HCT116 (cell line): ENCODE measurements at regions not wholly inside any gene's neighbourhood (a gene's known extent, or its start where the extent isn't known, plus 50 kb on each side); places are given as distances from the start of the nearest gene placed in this dataset.

Experiments used
- ATAC-seq: fragments of 200-7000 bp; cut with Tn5 transposase; 2 replicates; pipeline ENCODE4 v1.9.1; 2020; ENCODE audit warnings: mild to moderate bottlenecking, moderate library complexity
- BruUV-seq: library from RNA; stranded (reverse); fragments of 400-500 nt; replicated peaks from 2 replicates; lab custom pipeline; 2021; lab: Mats Ljungman, UMichigan
- CTCF ChIA-PET: fragments of 300-600 bp; sonication (Branson Sonifier 250); formaldehyde crosslinking; loops from one replicate; lab custom pipeline; 2021; ENCODE audit warnings: antibody characterized with exemption; lab: Charles Lee
- POLR2A ChIA-PET: fragments of 300-600, 350-600 bp; sonication (Branson Sonifier 250); formaldehyde crosslinking; loops from one replicate; lab custom pipeline; 2021; ENCODE audit warnings: antibody characterized with exemption; lab: Charles Lee
- RAD21 ChIA-PET, 2 experiments: fragments of 300-600 bp; sonication (Branson Sonifier 250); formaldehyde crosslinking; loops; one replicate each; lab custom pipeline; 2023; ENCODE audit warnings: low total read pairs in 2 of 2; ENCODE audit not compliant: uncharacterized antibody in 2 of 2, unreplicated experiment in 2 of 2, low non-redundant PET in 1 of 2; lab: Charles Lee
- DNase-seq: peaks from one replicate; pipeline ENCODE4 v3.0.0-alpha.2; 2010; ENCODE audit warnings: low read depth, low spot score
- H2AFZ ChIP-seq: fragments of 200-600 bp; shearing (Covaris generic), sonication (generic); 2 replicates; pipeline ENCODE4 v1.6.1; 2017; ENCODE audit warnings: low read depth, mixed run types, mixed read lengths, antibody characterized with exemption, low read length; ENCODE audit not compliant: poor library complexity, severe bottlenecking
- H3K27ac ChIP-seq: 2 replicates; pipeline ENCODE4 v1.5.1; 2012; ENCODE audit warnings: low read depth, low read length
- H3K27me3 ChIP-seq: fragments of 200-600 bp; sonication (generic); 2 replicates; pipeline ENCODE4 v1.6.1; 2016; ENCODE audit warnings: mixed run types, low read length, mixed read lengths; ENCODE audit not compliant: insufficient read depth
- H3K36me3 ChIP-seq, 2 experiments: fragments of 200-500 bp in 1 of 2; fragments of 200-600 bp in 1 of 2; sonication (Bioruptor generic) in 1 of 2; sonication (generic) in 1 of 2; 2 replicates each; pipeline versions ENCODE4 v1.5.1 to v1.6.1; 2014 to 2016; ENCODE audit warnings: low read length in 2 of 2, inconsistent platforms in 1 of 2, mixed read lengths in 1 of 2, mixed run types in 1 of 2; ENCODE audit not compliant: insufficient read depth in 2 of 2, control insufficient read depth in 1 of 2
- H3K4me1 ChIP-seq, 2 experiments: fragments of 200-600 bp in 1 of 2; sonication (generic) in 1 of 2; 2 replicates each; pipeline versions ENCODE4 v1.5.1 to v1.6.1; 2012 to 2017; ENCODE audit warnings: low read length in 2 of 2, inconsistent platforms in 1 of 2, mild to moderate bottlenecking in 1 of 2, mixed read lengths in 1 of 2, mixed run types in 1 of 2, moderate library complexity in 1 of 2; ENCODE audit not compliant: insufficient read depth in 2 of 2, control insufficient read depth in 1 of 2
- H3K4me2 ChIP-seq: fragments of 200-600 bp; sonication (generic); 2 replicates; pipeline ENCODE4 v1.6.1; 2017; ENCODE audit warnings: mixed run types, low read length, mixed read lengths
- H3K4me3 ChIP-seq, 2 experiments: fragments of 200-600 bp in 1 of 2; sonication (generic) in 1 of 2; replicated peaks in 1 of 2; 2 replicates each; pipeline ENCODE4 v1.5.1; 2011 to 2016; ENCODE audit warnings: low read length in 2 of 2, control low read depth in 1 of 2, low read depth in 1 of 2, mild to moderate bottlenecking in 1 of 2, mixed read lengths in 1 of 2, mixed run types in 1 of 2
- H3K79me2 ChIP-seq: fragments of 200-600 bp; sonication (generic); 2 replicates; pipeline ENCODE4 v1.6.1; 2017; ENCODE audit warnings: mild to moderate bottlenecking, mixed run types, low read length, moderate library complexity, mixed read lengths; ENCODE audit not compliant: insufficient read depth
- H3K9ac ChIP-seq: fragments of 200-600 bp; sonication (generic); 2 replicates; pipeline ENCODE4 v1.6.1; 2016; ENCODE audit warnings: low read length, mixed read lengths
- H3K9me2 ChIP-seq: fragments of 200-600 bp; sonication (generic), shearing (Covaris generic); 2 replicates; pipeline ENCODE4 v1.6.1; 2017; ENCODE audit warnings: mixed run types, mild to moderate bottlenecking, moderate library complexity; ENCODE audit not compliant: insufficient read depth
- H3K9me3 ChIP-seq, 2 experiments: fragments of 200-500 bp in 1 of 2; fragments of 200-600 bp in 1 of 2; sonication (Bioruptor generic) in 1 of 2; sonication (generic) in 1 of 2; 2 replicates each; pipeline ENCODE4 v1.6.1; 2014 to 2017; ENCODE audit warnings: low read length in 2 of 2, mixed read lengths in 2 of 2, inconsistent platforms in 1 of 2, low read depth in 1 of 2, mild to moderate bottlenecking in 1 of 2, mixed run types in 1 of 2, moderate library complexity in 1 of 2; ENCODE audit not compliant: control insufficient read depth in 1 of 2, insufficient read depth in 1 of 2
- H4K20me1 ChIP-seq: fragments of 200-600 bp; sonication (generic), shearing (Covaris generic); 2 replicates; pipeline ENCODE4 v1.6.1; 2017; ENCODE audit warnings: mixed run types, mild to moderate bottlenecking, moderate library complexity; ENCODE audit not compliant: insufficient read depth
- ATF3 ChIP-seq: IDR thresholded peaks from 2 replicates; pipeline ENCODE4 v1.6.1; 2012
- CEBPB ChIP-seq: IDR thresholded peaks from 2 replicates; pipeline ENCODE4 v1.6.1; 2012; ENCODE audit warnings: low read depth
- EZH2 ChIP-seq: fragments of 200-600 bp; sonication (generic); IDR thresholded peaks from 2 replicates; pipeline ENCODE4 v1.6.1; 2017; ENCODE audit warnings: antibody characterized with exemption, mixed run types
- EZH2phosphoT487 ChIP-seq: fragments of 200-600 bp; IDR thresholded peaks from 2 replicates; pipeline ENCODE4 v1.6.1; 2018; ENCODE audit warnings: antibody characterized with exemption, borderline replicate concordance
- FOSL1 ChIP-seq: IDR thresholded peaks from 2 replicates; pipeline ENCODE4 v1.6.1; 2012; ENCODE audit warnings: low read depth
- JUND ChIP-seq: IDR thresholded peaks from 2 replicates; pipeline ENCODE4 v1.6.1; 2012
- POLR2A ChIP-seq: IDR thresholded peaks from 2 replicates; pipeline ENCODE4 v1.7.0; 2011; ENCODE audit warnings: borderline replicate concordance; ENCODE audit not compliant: insufficient read depth, insufficient read length; ENCODE audit errors: extremely low read depth
- POLR2AphosphoS5 ChIP-seq: IDR thresholded peaks from 2 replicates; pipeline ENCODE4 v1.6.1; 2011; ENCODE audit warnings: mild to moderate bottlenecking, low read depth, low read length, moderate library complexity
- SIN3A ChIP-seq: IDR thresholded peaks from 2 replicates; pipeline ENCODE4 v1.6.1; 2012; ENCODE audit warnings: low read depth
- SP1 ChIP-seq: IDR thresholded peaks from 2 replicates; pipeline ENCODE4 v1.6.1; 2012; ENCODE audit warnings: low read depth
- SRF ChIP-seq: IDR thresholded peaks from 2 replicates; pipeline ENCODE4 v1.6.1; 2012; ENCODE audit warnings: low read depth
- TCF7L2 ChIP-seq: IDR thresholded peaks from 2 replicates; pipeline ENCODE4 v1.7.0; 2011; ENCODE audit warnings: borderline replicate concordance, inconsistent platforms; ENCODE audit not compliant: insufficient read depth, insufficient read length; ENCODE audit errors: extremely low read depth
- YY1 ChIP-seq: IDR thresholded peaks from 2 replicates; pipeline ENCODE4 v1.6.1; 2011; ENCODE audit warnings: low read length, low read depth, moderate library complexity, mild to moderate bottlenecking; ENCODE audit not compliant: insufficient replicate concordance; ENCODE audit errors: extremely low read depth
- ZFX ChIP-seq: fragments of 450-650 bp; IDR thresholded peaks from 2 replicates; pipeline ENCODE4 v1.6.1; 2017
- ZNF274 ChIP-seq: fragments of 200-500 bp; sonication (Bioruptor generic); IDR thresholded peaks from 2 replicates; pipeline ENCODE4 v1.6.1; 2014; ENCODE audit warnings: mild to moderate bottlenecking, low read depth, low read length, inconsistent platforms
- intact Hi-C: fragments of 100-400 bp; cut with micrococcal nuclease; formaldehyde crosslinking; loops from 2 replicates; pipeline ENCODE4 v1.10.0; 2022
- TF ChIP-seq, protein P1 (sequence below): IDR thresholded peaks from 2 replicates; pipeline ENCODE4 v1.6.1; 2012; ENCODE audit warnings: low read depth
- TF ChIP-seq, protein P2 (sequence below): IDR thresholded peaks from 2 replicates; pipeline ENCODE4 v1.6.1; 2012
- TF ChIP-seq, protein P3 (sequence below), 3 experiments: fragments of 200-600 bp in 1 of 3; sonication (generic) in 1 of 3; IDR thresholded peaks in 2 of 3; conservative IDR thresholded peaks in 1 of 3; 2 replicates each; pipeline ENCODE4 v1.5.1; 2012 to 2017; ENCODE audit warnings: low read depth in 2 of 3, low read length in 2 of 3, antibody characterized with exemption in 1 of 3, borderline replicate concordance in 1 of 3, control low read depth in 1 of 3, mild to moderate bottlenecking in 1 of 3, mixed read lengths in 1 of 3, mixed run types in 1 of 3, moderate library complexity in 1 of 3; ENCODE audit not compliant: insufficient read depth in 1 of 3
- TF ChIP-seq, protein P4 (sequence below): IDR thresholded peaks from 2 replicates; pipeline ENCODE4 v1.6.1; 2011; ENCODE audit warnings: mild to moderate bottlenecking, low read length, moderate library complexity; ENCODE audit not compliant: insufficient replicate concordance; ENCODE audit errors: extremely low read depth

GRCh38 chrX:122667667-122668066, 516.4 kb upstream of the GRIA3 start:
- no TSS peak for BruUV-seq
- Histone ChIP-seq H3K9me2 (no peaks in the 10 kb centered on the region), H3K27me3 (no peaks in the 10 kb centered on the region), H3K27ac (no peak overlapping the region), H3K4me1 (no peaks in the 10 kb centered on the region), H4K20me1 (no peaks in the 10 kb centered on the region), H3K36me3 (no peaks in the 10 kb centered on the region), H3K9ac (no peak overlapping the region), H2AFZ (no peak overlapping the region), H3K9me3 (no peaks in the 10 kb centered on the region), H3K79me2 (no peaks in the 10 kb centered on the region), H3K4me3 (no peak overlapping the region), H3K4me2 (no peak overlapping the region)
- RAD21 ChIA-PET: no interaction called here
- no peak for TF ChIP-seq SIN3A
- TF ChIP-seq JUND: no peak
- TF ChIP-seq, protein P1, sequence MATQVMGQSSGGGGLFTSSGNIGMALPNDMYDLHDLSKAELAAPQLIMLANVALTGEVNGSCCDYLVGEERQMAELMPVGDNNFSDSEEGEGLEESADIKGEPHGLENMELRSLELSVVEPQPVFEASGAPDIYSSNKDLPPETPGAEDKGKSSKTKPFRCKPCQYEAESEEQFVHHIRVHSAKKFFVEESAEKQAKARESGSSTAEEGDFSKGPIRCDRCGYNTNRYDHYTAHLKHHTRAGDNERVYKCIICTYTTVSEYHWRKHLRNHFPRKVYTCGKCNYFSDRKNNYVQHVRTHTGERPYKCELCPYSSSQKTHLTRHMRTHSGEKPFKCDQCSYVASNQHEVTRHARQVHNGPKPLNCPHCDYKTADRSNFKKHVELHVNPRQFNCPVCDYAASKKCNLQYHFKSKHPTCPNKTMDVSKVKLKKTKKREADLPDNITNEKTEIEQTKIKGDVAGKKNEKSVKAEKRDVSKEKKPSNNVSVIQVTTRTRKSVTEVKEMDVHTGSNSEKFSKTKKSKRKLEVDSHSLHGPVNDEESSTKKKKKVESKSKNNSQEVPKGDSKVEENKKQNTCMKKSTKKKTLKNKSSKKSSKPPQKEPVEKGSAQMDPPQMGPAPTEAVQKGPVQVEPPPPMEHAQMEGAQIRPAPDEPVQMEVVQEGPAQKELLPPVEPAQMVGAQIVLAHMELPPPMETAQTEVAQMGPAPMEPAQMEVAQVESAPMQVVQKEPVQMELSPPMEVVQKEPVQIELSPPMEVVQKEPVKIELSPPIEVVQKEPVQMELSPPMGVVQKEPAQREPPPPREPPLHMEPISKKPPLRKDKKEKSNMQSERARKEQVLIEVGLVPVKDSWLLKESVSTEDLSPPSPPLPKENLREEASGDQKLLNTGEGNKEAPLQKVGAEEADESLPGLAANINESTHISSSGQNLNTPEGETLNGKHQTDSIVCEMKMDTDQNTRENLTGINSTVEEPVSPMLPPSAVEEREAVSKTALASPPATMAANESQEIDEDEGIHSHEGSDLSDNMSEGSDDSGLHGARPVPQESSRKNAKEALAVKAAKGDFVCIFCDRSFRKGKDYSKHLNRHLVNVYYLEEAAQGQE: no peak
- TF ChIP-seq, protein P2, sequence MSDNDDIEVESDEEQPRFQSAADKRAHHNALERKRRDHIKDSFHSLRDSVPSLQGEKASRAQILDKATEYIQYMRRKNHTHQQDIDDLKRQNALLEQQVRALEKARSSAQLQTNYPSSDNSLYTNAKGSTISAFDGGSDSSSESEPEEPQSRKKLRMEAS: no peak
- no peak for TF ChIP-seq POLR2A
- TF ChIP-seq CEBPB: no peak
- no peak for TF ChIP-seq SP1
- no peak for TF ChIP-seq POLR2AphosphoS5
- no peak for TF ChIP-seq SRF
- TF ChIP-seq EZH2phosphoT487: no peak
- no peak for TF ChIP-seq FOSL1
- TF ChIP-seq ZFX: no peak
- no peak for TF ChIP-seq TCF7L2
- TF ChIP-seq, protein P3, sequence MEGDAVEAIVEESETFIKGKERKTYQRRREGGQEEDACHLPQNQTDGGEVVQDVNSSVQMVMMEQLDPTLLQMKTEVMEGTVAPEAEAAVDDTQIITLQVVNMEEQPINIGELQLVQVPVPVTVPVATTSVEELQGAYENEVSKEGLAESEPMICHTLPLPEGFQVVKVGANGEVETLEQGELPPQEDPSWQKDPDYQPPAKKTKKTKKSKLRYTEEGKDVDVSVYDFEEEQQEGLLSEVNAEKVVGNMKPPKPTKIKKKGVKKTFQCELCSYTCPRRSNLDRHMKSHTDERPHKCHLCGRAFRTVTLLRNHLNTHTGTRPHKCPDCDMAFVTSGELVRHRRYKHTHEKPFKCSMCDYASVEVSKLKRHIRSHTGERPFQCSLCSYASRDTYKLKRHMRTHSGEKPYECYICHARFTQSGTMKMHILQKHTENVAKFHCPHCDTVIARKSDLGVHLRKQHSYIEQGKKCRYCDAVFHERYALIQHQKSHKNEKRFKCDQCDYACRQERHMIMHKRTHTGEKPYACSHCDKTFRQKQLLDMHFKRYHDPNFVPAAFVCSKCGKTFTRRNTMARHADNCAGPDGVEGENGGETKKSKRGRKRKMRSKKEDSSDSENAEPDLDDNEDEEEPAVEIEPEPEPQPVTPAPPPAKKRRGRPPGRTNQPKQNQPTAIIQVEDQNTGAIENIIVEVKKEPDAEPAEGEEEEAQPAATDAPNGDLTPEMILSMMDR (IDR thresholded peaks at IDR 0.05 in 2 of 3, conservative IDR thresholded peaks at IDR 0.05 in 1 of 3; ENCODE audit: borderline replicate concordance in 1 of 3, insufficient read depth in 1 of 3, low read depth in 2 of 3, low read length in 2 of 3): no peak
- no peak for TF ChIP-seq YY1
- TF ChIP-seq, protein P4, sequence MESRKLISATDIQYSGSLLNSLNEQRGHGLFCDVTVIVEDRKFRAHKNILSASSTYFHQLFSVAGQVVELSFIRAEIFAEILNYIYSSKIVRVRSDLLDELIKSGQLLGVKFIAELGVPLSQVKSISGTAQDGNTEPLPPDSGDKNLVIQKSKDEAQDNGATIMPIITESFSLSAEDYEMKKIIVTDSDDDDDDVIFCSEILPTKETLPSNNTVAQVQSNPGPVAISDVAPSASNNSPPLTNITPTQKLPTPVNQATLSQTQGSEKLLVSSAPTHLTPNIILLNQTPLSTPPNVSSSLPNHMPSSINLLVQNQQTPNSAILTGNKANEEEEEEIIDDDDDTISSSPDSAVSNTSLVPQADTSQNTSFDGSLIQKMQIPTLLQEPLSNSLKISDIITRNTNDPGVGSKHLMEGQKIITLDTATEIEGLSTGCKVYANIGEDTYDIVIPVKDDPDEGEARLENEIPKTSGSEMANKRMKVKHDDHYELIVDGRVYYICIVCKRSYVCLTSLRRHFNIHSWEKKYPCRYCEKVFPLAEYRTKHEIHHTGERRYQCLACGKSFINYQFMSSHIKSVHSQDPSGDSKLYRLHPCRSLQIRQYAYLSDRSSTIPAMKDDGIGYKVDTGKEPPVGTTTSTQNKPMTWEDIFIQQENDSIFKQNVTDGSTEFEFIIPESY: no peak
- TF ChIP-seq EZH2: no peak
- no peak for TF ChIP-seq ZNF274
- TF ChIP-seq ATF3: no peak
- POLR2A ChIA-PET: no interaction called here
- no peak for ATAC-seq
- CTCF ChIA-PET: no interaction called here
- intact Hi-C loops: no loop called here
- DNase-seq: no peak
